T-helper 1 cell (primary cell): ENCODE measurements at regions not wholly inside any gene's neighbourhood (a gene's known extent, or its start where the extent isn't known, plus 50 kb on each side); places are given as distances from the start of the nearest gene placed in this dataset.

ENCODE experiments used
- DNase-seq, 5 donors: peaks; one replicate each; pipeline ENCODE4 v3.0.0-alpha.2; 2012 to 2020

DNA sequence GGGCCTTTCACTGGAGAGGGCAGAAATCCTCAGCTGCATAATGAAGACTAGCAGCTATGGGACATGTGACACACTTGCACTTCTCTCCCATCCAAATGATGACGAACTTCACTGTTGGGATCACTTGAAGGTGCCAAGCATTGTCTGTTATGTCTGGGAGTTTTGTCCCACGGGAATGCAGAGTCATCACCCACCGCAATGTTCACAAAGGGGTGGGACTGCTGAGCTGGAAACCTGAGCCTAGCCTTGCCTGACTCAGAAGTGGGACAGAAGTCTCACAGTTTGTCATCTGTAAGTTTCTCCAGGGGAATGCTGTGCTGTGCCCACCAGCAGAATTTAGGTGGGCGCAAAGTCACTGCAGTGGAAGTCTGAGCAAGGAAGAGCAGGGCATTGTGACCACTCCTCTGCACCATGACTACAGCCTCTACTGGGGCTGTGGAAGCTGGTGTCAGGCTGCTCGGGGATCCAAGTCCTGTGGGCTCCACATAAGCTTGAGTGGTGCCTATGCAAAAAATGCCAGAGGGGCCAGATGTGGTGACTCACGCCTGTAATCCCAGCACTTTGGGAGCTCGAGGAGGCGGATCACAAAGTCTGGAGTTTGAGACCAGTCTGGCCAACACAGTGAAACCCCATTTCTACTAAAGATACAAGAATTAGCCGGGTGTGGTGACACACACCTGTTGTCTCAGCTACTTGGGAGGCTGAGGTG, 472.0 kb upstream of the CNTNAP2 start:
- no peak for DNase-seq

DNA sequence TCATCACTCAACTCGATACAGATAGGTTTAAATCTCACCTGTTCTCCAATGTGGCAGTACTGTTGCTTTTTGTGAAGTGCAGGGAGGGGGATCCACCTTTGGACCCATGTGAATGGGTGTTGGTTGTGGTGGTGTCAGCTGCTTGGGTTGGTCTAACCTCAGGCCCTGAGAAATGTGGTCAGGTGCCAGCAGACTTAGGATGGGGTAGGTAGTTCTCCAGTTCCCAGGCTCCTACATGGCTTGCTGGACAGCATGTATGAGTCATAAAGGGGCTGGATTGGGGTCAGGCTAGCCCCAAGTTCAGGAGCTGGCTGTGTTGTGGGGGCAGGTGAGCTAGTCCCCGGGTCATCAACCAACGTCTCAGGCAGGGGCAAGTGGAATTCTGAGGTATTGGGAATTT, 472.6 kb upstream of the CNTNAP2 start:
- no peak for DNase-seq

DNA sequence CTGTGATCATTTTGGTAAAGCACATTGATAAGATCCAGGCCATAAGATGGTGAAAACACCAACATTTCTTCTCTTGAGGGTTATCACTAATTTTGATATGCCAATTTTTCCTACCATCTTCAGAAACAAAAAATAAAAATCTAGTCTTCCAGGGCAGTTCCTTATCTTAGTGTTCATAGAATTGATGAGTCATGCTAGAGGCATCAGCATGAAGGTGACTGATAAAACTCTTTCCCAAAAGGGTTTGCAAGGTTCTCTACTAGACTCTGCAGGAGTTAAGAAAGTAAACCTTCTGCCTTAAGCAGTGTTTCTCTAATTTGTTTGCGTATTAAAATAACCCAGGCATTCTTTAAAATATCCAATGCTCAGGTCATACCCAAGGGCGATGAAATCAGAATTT, 483.1 kb upstream of the CNTNAP2 start:
- no peak for DNase-seq

DNA sequence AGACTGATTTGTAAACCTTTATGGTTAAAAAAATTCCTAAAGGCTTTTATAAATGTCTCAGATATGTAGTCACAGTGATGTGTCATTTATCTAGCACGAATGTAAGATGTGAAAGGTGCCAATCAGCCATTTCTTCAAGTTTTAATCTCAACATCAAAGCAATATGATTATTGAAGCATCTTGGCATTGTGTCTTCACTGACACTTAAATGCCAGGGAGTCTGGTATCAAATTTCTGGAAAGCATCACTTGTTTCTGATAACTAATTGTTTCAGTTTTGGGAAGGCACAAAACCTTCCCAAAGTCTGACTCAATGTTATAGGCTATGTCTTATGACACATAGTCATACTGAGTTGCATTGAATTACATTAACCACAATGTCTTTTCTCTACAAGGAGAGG, 492.0 kb upstream of the CNTNAP2 start:
- DNase-seq, result no peak

DNA sequence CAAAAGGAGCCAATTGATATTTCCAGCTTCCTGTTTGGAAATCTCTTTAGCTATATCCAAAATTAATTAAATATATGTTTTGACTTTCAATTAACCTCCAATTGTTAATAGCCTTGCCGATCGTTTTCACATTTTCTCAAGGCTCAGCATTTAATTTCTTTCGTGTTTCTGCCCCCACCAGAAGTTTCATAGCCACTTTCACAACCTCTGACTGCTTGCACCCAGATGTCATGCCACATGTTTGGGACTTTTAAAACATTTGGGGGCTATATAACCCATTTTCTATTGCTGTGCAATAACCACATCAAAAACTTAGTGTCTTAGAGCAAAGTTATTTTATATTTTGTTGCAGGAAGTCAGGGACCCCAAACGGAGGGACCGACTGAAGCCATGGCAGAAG, 510.6 kb upstream of the CNTNAP2 start:
- no peak for DNase-seq

DNA sequence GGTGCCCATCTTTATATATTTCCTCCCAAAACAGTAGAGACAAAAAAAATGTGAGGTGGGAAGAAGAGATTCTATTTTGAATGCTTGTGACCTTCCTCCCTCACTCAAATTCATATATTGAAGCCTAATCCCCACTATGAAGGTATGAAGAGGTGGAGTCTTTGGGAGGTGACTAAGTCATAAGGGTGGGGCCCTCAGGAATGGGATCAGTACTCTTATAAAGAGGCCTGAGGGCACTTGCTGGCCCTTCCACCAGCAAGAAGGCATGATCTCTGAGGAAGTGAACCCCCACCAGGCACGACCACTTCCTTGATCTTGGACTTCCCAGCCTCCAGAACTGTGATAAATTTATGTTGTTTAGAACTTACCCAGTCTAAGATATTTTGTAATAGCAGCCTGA, 517.2 kb upstream of the CNTNAP2 start:
- DNase-seq, result no peak

DNA sequence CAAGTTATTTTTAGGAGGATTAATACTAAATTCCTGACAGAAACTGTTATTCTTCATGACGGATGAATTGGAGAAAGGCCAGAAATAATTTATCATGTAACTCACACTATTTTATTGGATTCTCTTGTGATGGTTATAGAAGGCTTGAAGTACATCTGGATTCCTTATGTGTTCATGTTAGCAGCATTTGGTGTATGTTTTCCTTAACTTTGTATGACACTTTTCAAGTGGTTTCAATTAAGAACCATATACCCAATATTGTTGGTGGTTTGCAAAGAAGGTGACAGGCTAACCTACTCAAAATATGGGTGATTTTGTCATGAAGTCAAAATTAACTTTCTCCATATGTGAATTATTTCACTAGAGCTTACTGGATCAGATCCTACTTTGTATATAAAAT, 532.2 kb upstream of the CNTNAP2 start:
- DNase-seq, result no peak

DNA sequence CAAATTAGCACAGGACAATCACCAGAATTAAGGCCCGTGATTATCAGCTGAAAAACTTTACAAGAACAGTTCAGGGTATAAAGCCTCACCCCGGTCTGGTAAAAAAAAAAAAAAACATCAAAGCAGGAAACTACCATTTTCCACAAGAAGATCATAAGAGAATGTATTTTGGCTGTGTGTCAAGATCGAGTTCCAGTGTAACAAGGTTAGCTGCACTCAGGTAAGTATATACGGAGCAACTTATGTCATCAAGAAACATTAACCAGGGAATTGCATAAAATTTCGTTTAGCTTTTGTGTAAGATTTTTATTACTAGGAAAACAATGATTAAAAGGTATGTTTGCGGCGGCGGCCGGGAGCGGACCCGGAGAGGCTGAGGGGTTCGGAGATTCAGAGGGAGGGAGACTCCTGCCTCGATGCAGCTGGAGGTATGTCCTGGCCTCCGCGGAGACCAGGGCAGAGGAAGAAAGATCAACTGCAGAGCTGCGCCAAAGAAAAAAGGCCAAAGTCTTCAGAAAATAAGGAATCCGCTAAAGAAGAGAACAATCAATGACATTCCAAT, 533.8 kb upstream of the CNTNAP2 start:
- no peak for DNase-seq

DNA sequence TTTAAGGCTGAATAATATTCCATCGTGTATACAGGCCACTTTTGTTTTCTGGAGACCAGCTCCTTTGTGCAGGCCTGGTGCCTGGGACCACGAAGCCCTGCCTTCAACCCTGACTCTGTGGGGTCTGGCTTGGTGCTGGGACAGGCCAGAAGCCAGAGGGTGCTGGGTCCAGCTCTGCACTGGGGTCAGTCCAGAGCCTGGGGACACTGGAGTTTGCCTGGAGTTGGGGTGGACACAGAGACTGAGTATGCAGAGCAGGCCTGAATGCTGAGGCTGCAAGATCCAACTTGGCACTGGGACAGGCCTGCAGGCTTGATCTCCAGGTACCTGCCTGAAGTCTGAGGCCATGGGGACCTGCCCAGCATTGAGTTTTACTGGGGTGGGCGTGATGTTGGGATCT, 558.8 kb upstream of the CNTNAP2 start:
- no peak for DNase-seq

DNA sequence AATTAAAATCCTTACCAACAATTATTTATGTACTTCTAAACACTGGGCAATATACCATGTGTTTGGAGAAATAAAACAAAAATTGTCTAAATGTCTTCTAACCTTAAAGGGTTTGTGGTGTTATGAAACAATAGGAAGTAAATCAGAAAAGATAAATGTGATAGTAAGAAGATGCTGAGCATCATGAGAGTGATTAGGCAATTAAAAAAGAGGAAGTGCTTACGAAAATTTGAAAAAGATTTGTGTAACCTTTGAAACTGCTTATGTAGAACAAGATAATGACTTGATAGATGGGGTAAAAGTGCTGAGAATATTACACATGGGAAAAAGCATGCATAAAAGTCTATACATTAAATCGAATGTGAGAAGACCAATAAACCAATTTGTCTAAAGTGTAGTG, 573.4 kb upstream of the CNTNAP2 start:
- no peak for DNase-seq

DNA sequence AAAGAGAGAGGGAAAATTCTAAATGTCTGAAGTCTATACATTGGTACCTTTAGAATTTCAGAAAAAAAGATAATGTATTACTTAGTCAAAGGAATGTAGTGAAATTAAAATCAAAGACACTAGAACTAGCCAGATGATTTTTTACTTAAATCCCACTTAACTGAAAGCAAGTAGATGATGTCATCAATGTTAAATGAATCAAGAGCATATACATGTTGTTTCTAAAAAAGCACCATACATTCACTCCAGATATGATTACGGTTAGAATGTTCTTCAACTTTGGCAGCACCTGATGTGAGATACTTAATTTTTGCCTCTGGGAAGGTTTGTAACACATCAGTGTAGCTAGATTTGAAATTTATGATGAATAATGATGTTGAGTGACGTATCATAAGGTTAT, 576.7 kb upstream of the CNTNAP2 start:
- DNase-seq, result no peak

DNA sequence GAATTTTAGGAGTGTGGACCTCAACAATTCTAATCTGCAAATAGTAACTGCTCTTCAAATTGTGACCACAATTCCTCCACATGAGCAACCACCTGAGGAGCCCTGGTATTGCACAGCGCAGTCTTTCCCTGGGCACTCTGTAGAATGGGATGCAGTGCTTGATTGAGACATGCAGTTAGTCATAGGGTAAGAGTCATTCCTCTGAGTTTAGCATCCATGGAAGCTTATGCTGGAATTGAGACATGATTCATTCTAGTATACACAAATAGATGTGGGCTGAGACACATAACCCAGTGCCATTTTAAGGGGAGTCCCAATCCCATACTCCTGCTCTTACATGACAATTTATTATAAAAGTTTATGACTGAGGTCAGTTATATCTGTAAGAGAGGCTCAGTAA, 582.3 kb upstream of the CNTNAP2 start:
- DNase-seq, result no peak

DNA sequence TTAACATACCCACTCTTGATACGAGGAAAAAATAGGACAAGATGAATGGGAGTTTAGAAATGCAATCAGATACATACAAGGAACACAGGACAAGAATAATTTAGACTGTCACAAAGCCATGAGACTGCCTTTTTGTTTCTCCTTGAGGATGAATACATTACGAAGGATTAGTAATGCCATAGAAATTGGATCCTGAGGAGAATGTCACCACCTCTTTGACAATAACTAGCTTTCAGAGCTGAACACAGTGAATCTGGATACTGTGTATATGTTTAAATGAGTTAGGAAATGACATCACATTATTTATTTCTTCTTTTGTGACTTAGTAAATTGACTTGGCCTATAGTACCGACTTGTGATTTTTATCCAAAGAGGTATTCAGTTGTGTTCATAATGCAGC, 596.3 kb upstream of the CNTNAP2 start:
- no peak for DNase-seq

DNA sequence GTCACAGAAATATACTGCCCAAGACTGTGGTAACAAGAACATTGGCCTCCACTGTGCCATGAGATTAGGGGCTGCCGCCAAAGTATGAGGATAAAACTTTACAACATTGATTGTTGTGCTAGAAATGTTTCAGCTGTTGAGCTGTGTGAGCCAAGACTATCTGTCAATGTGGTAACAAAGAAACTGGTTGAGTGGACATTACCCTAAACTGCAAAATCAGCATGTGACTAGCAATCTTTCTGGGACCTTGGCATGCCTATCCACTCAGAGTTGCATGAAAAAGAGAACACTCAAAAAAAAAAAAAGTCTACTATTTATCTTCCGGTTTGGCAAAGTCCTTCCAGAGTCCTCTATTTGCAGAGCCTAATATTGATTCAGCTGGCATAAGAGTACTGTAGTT, 605.6 kb upstream of the CNTNAP2 start:
- no peak for DNase-seq

DNA sequence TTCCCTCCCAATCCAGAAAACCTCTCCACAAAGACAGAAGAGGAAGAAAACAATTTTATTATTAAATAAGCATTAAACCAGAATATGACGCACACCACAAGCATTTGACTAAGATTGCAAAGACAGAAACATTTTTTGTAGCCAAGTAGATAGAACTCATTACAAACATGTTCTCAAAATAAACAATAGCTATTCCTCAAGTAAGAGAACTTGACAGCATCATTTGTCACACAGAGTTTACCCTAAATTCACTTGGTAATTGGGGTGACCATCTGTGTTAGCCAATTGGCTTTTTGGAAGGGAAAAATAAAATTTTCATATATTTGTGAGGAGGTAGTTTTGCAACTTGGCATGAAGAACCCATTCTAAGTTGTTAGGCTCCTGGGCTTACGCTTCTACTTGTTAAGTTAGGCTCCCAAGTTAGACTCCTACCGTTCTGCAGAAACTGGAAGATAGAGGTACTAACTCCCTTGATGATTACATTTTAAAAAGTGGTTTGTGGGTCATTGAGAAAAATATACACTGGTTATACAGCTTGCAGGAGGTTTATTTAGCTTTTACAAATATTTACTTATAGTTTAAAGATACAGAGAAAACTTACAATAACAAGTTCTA, 618.6 kb upstream of the CNTNAP2 start:
- DNase-seq, result no peak

DNA sequence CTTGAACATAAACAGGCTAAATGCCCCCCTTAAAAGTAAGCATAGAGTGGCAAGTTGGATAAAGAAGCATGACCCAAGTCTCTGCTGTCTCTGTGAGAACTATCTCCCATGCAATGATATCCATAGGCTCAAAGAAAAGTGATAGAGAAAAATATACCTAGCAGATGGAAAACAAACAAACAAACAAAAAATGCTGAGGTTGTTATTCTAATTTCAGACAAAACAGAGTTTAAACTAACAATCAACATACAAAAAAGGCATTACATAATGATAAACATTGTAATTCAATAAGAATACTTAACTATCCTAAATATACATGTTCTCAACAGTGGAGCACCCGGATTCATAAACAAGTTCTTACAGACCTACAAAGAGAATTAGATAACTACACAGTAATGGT, 626.2 kb upstream of the CNTNAP2 start:
- no peak for DNase-seq

DNA sequence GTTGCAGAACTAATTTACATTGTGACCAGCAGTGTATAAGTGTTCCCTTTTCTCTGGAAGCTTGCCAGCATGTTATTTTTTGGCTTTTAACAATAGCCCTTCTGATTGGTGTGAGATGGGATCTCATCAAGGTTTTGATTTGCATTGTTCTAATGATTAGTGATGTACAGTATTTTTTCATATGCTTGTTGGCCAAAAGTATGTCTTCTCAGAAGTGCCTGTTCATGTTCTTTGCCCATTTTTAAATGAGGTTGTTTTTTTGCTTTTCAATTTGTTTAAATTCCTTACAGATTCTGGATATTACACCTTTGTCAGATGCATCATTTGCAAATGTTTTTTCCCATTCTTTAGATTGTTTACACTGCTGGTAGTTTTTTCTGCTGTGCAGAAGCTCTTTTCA, 627.0 kb upstream of the CNTNAP2 start:
- DNase-seq, result no peak

DNA sequence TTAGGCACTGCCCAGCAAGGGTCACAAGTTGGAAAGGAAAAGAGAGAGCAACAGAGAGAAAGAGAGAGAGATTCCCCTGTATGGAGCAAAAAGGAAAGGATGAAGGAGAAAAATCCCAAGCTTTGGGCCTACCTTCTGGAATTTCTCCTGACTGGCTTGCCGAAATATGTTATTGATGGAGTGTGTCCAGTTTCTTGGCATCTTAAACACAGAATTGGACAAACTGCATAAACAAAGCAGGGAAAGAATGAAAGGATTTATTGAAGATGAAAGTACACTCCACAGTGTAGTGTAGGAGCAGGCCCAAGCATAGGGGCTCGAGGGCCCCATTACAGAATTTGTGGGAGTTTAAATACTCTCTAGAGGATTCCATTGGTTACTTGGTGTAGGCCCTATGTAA, 627.8 kb upstream of the CNTNAP2 start:
- no peak for DNase-seq

DNA sequence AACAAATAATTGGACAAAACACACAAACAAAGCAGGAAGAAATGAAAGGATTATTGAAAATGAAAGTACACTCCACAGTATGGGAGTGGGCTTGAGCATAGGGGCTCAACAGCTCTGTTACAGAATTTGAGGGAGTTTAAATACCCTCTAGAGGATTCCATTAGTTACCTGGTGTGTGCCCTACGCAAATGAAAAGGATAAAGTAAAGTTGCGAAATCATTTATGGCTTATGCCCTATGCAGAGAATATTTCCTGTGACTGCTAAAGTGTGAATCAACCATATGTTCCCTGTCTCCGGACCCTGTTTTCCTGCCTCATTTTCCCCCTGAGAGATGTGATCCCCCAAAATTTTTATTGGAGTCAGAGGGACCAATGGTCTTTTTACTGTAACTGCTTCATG, 634.6 kb upstream of the CNTNAP2 start:
- DNase-seq, result no peak

DNA sequence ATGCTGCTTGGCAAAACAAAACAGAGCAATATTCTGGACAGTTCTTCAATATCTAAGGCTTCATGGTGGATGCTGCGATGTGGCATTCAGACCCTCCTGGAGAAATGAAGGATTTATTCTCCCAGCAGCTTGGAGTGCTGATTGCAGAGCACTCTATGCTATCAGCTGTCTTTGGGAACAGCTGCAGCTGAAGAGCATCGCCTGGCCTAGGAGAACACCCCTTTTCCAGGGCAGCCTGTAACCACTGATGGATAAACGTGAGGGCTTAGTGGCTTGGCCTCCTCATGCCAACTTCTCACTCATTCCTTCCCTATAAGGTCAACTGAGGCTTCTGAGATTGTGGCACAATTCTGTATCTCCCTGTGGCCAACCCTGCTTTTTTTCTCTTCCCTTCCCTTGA, 638.1 kb upstream of the CNTNAP2 start:
- no peak for DNase-seq

DNA sequence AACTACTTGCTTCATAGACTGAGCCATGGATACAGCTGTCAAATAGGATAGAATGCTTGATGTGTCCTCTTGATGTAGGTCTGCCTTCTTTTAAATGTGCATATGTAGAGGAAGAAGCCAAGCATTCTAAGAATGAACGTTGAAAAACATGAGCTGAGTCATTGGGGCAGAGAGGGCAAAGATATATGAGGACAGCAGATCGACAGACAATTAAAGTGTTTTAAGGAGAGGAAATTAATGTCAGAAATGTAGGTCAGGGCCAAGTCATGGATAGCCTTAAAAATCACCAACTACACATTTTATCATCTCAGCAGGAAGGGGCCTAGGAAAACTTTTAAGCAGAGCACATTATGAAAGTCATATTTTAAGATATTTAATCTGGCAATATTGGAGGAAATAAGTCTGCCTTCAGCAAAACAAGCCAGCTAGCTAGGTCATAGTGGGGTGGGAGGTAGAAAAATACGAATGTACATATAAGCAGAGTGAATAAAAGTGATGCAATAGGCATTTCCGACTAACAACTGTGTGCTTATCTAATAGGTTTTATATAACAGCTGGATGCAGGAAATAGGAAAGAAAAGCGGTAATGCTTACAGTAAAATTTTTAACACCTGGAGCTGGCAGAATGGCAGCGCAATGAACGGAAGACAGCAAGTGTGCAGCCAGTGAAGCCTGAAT, 638.3 kb upstream of the TPK1 start:
- DNase-seq, result no peak

DNA sequence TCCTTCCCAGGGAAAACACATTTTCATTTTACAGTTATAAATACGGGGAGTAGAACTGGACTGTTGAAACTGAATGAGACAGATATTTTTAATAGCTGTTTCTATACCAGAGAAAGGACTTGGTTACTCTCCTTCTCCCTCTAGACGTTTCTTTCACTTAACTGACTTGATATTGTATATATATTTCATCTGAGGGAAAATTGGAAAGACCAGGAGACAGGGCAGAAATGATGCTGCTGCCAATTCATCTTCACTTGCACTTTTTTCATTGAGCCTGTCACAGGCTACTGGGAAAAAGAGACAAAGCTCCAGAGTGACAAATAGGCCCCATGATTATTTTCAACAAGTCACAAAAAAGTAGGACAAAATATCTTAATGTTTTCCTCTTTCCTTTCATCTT, 636.0 kb upstream of the TPK1 start:
- DNase-seq, result no peak

DNA sequence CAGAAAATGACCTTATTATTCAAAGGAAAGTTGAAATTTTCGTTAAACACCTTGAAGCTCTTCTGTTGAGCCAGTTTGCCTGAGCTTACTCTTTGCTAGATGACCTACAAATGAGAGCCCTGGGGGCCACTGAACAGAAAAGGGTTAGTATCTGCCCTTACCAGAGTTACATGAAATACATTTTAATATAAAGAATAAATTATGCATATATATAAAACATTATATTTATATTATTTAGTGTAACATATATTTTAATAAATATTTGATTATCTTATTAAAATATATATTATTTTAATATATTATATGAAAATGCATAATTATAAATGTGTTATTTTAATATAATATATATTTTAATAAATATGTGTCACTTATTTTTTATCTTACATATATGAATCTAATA, 628.4 kb upstream of the TPK1 start:
- DNase-seq, result no peak

DNA sequence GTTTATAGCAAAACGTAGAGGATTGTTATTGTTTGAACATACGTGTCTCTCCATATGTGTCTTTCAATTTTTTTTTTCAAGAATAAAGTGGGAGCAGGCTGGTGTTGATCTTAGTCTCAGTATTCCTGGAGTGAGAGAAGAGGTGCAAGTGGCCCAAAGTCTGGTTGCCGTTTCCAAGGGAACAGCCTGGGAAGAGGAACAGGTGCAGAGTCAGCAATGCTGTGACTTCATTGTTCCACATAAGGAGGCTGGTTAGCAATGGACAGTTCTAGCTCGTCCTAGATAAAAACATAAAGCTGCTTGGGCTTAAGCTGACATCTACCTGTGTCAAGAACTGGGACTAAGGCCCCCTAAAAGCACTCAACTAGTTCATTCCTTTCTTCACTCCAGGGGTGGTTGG, 626.6 kb upstream of the TPK1 start:
- no peak for DNase-seq
